SK-N-MC (cell line): ENCODE measurements at regions not wholly inside any gene's neighbourhood (a gene's known extent, or its start where the extent isn't known, plus 50 kb on each side); places are given as distances from the start of the nearest gene placed in this dataset.

Experiments used
- EZH2 ChIP-seq: fragments of 200-600 bp; sonication (generic); IDR thresholded peaks from one replicate; pipeline ENCODE4 v1.6.1; 2017; ENCODE audit warnings: antibody characterized with exemption
- FOXP2 ChIP-seq: optimal IDR thresholded peaks from 2 replicates; pipeline ENCODE3; 2011; ENCODE audit warnings: mild to moderate bottlenecking, moderate library complexity; ENCODE audit not compliant: insufficient read depth; ENCODE audit errors: extremely low read length, control extremely low read depth
- POLR2AphosphoS5 ChIP-seq: IDR thresholded peaks from 2 replicates; pipeline ENCODE4 v1.6.1; 2012; ENCODE audit warnings: mild to moderate bottlenecking, low read depth, low read length, borderline replicate concordance

DNA sequence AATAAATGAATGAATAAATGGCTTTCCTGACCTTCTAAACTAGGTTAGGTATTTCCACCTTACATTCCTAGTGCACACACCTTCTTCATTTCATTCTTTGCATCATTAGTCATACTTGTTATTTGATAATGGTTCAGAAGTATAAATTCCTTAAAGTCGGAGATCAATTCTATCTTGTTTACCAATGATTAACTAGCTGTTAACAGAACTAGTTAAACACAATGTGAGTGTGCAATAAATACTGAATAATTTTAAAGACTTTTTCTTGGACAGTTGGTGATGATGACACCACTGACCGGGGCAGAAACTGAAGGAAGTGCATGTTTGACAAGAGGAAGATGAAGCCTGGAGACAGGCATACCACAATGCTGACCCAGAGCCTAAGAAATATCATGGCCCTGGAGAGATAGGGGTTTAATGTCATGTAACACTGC, 207.1 kb upstream of the DEPDC1 start:
- TF ChIP-seq EZH2 (no peak), POLR2AphosphoS5 (no peak), FOXP2 (no peak)
